SK-N-SH (cell line): ENCODE measurements at regions not wholly inside any gene's neighbourhood (a gene's known extent, or its start where the extent isn't known, plus 50 kb on each side); places are given as distances from the start of the nearest gene placed in this dataset.

Experiments
- CTCF ChIA-PET: fragments of 300-600, 350-600 bp; formaldehyde crosslinking; extraction: SDS; loops from one replicate; lab custom pipeline; 2021; lab: Yijun Ruan, JAX
- POLR2A ChIA-PET: fragments of 350-600 bp; sonication (Branson Sonifier 250); formaldehyde crosslinking; extraction: SDS; loops from one replicate; lab custom pipeline; 2020; ENCODE audit warnings: antibody characterized with exemption, inconsistent platforms; lab: Yijun Ruan, JAX
- DNase-seq: peaks from one replicate; pipeline ENCODE4 v3.0.0; 2012
- H2AFZ ChIP-seq: fragments of 200-600 bp; sonication (generic); 2 replicates; pipeline ENCODE4 v1.8.1; 2016; ENCODE audit warnings: antibody characterized with exemption, mild to moderate bottlenecking, low read depth
- H3F3A ChIP-seq: fragments of 200-600 bp; sonication (generic); replicated peaks from 2 replicates; pipeline ENCODE3; 2016; ENCODE audit warnings: antibody characterized with exemption, mild to moderate bottlenecking; ENCODE audit not compliant: insufficient read depth
- H3K27ac ChIP-seq, 2 experiments: fragments of 200-500 bp in 1 of 2; fragments of 200-600 bp in 1 of 2; sonication (Bioruptor generic) in 1 of 2; sonication (generic), shearing (Covaris generic) in 1 of 2; 2 replicates each; pipeline versions ENCODE4 v1.5.1 to v1.6.1; 2014 to 2016; ENCODE audit warnings: low read depth in 2 of 2, inconsistent platforms in 1 of 2, low read length in 1 of 2, mild to moderate bottlenecking in 1 of 2, mixed read lengths in 1 of 2
- H3K27me3 ChIP-seq: fragments of 200-600 bp; sonication (generic), shearing (Covaris generic); 2 replicates; pipeline ENCODE4 v1.6.1; 2016; ENCODE audit warnings: mixed run types; ENCODE audit not compliant: insufficient read depth
- H3K36me3 ChIP-seq, 2 experiments: fragments of 200-500 bp in 1 of 2; fragments of 200-600 bp in 1 of 2; sonication (Bioruptor generic) in 1 of 2; sonication (generic) in 1 of 2; replicated peaks in 1 of 2; 2 replicates each; pipeline versions ENCODE3 to v1.5.1; 2014 to 2016; ENCODE audit warnings: low read length in 1 of 2, mild to moderate bottlenecking in 1 of 2; ENCODE audit not compliant: insufficient read depth in 2 of 2, control insufficient read depth in 1 of 2
- H3K4me1 ChIP-seq, 2 experiments: fragments of 200-500 bp in 1 of 2; fragments of 200-600 bp in 1 of 2; sonication (Bioruptor generic) in 1 of 2; sonication (generic), shearing (Covaris generic) in 1 of 2; 2 replicates each; pipeline versions ENCODE4 v1.5.1 to v1.6.1; 2014 to 2016; ENCODE audit warnings: low read depth in 1 of 2, low read length in 1 of 2, mixed run types in 1 of 2; ENCODE audit not compliant: insufficient read depth in 2 of 2, control insufficient read depth in 1 of 2
- H3K4me2 ChIP-seq: fragments of 200-600 bp; sonication (generic), shearing (Covaris generic); 2 replicates; pipeline ENCODE4 v1.6.1; 2017; ENCODE audit warnings: mixed run types
- H3K4me3 ChIP-seq, 2 experiments: fragments of 200-500 bp in 1 of 2; fragments of 200-600 bp in 1 of 2; sonication (Bioruptor generic) in 1 of 2; sonication (generic), shearing (Covaris generic) in 1 of 2; 2 replicates each; pipeline versions ENCODE4 v1.5.1 to v1.8.1; 2014 to 2016; ENCODE audit warnings: low read depth in 2 of 2, inconsistent platforms in 1 of 2, low read length in 1 of 2, mild to moderate bottlenecking in 1 of 2, mixed read lengths in 1 of 2, moderate library complexity in 1 of 2
- H3K79me2 ChIP-seq: fragments of 200-600 bp; sonication (generic); 2 replicates; pipeline ENCODE4 v1.8.1; 2017; ENCODE audit warnings: mild to moderate bottlenecking; ENCODE audit not compliant: insufficient read depth
- H3K9ac ChIP-seq: fragments of 200-600 bp; sonication (generic); 2 replicates; pipeline ENCODE4 v1.6.1; 2017; ENCODE audit warnings: mixed run types
- H3K9me2 ChIP-seq: fragments of 200-600 bp; sonication (generic); 2 replicates; pipeline ENCODE4 v1.6.1; 2017; ENCODE audit warnings: mixed run types
- H3K9me3 ChIP-seq: fragments of 200-600 bp; sonication (generic); 2 replicates; pipeline ENCODE4 v1.6.1; 2017; ENCODE audit warnings: mixed run types, mild to moderate bottlenecking, moderate library complexity
- H4K20me1 ChIP-seq: fragments of 200-600 bp; sonication (generic); 2 replicates; pipeline ENCODE4 v1.6.1; 2017; ENCODE audit warnings: mild to moderate bottlenecking, mixed run types; ENCODE audit not compliant: insufficient read depth
- CHD2 ChIP-seq: fragments of 150-350 bp; IDR thresholded peaks from 2 replicates; pipeline ENCODE4 v1.6.1; 2018; ENCODE audit warnings: low read length; ENCODE audit not compliant: partially characterized antibody
- EP300 ChIP-seq, 2 experiments: IDR thresholded peaks; 2 replicates each; pipeline versions ENCODE4 v1.4.0 to v1.6.1; 2012; ENCODE audit warnings: borderline replicate concordance in 1 of 2, low read depth in 1 of 2, low read length in 1 of 2
- FOSL2 ChIP-seq: IDR thresholded peaks from 2 replicates; pipeline ENCODE4 v1.4.0; 2012; ENCODE audit warnings: low read depth, mild to moderate bottlenecking, moderate library complexity, borderline replicate concordance
- FOXM1 ChIP-seq: IDR thresholded peaks from 2 replicates; pipeline ENCODE4 v1.4.0; 2012; ENCODE audit warnings: low read depth, mild to moderate bottlenecking
- GATA2 ChIP-seq: sonication (generic); formaldehyde crosslinking; IDR thresholded peaks from 2 replicates; pipeline ENCODE4 v1.5.0; 2020; ENCODE audit warnings: mild to moderate bottlenecking, missing genetic modification reagents
- JUND ChIP-seq: IDR thresholded peaks from 2 replicates; pipeline ENCODE4 v1.4.0; 2012
- MEF2A ChIP-seq: IDR thresholded peaks from 2 replicates; pipeline ENCODE4 v1.4.0; 2012; ENCODE audit warnings: low read depth, borderline replicate concordance
- NFIC ChIP-seq: IDR thresholded peaks from 2 replicates; pipeline ENCODE4 v1.4.0; 2012; ENCODE audit warnings: borderline replicate concordance
- RAD21 ChIP-seq: IDR thresholded peaks from 2 replicates; pipeline ENCODE4 v1.6.1; 2012; ENCODE audit warnings: mild to moderate bottlenecking, low read length
- RXRA ChIP-seq: IDR thresholded peaks from 2 replicates; pipeline ENCODE4 v1.4.0; 2012; ENCODE audit warnings: low read depth, mild to moderate bottlenecking, borderline replicate concordance
- SIN3A ChIP-seq: IDR thresholded peaks from 2 replicates; pipeline ENCODE4 v1.6.1; 2012; ENCODE audit warnings: low read depth, mild to moderate bottlenecking, low read length, moderate library complexity, borderline replicate concordance
- SMC3 ChIP-seq: IDR thresholded peaks from 2 replicates; pipeline ENCODE4 v1.6.1; 2012; ENCODE audit warnings: low read depth, low read length, improper control_type of control experiment
- WGBS: methylation state at CpG from one replicate; pipeline ENCODE4 v1.1.6; 2017; ENCODE audit warnings: low lambda C conversion rate; 5-methylcytosine and 5-hydroxymethylcytosine counted together
- TF ChIP-seq, protein P1 (sequence below): IDR thresholded peaks from 2 replicates; pipeline ENCODE4 v1.4.0; 2012; ENCODE audit warnings: low read depth
- TF ChIP-seq, protein P2 (sequence below): IDR thresholded peaks from 2 replicates; pipeline ENCODE4 v1.6.1; 2012; ENCODE audit warnings: mild to moderate bottlenecking, low read depth, low read length, moderate library complexity
- TF ChIP-seq, protein P3 (sequence below): IDR thresholded peaks from 2 replicates; pipeline ENCODE4; 2012

GRCh38 chr6:122524056-122524455, 52.4 kb upstream of the SERINC1 start:
- H3K36me3 ChIP-seq = no peaks in the 10 kb centered on the region
- no peak overlapping the region for H3K9ac ChIP-seq
- H4K20me1 ChIP-seq = no peaks in the 10 kb centered on the region
- DNase-seq = no peak
- H2AFZ ChIP-seq = no peak overlapping the region
- H3K4me2 ChIP-seq = no peak overlapping the region
- no peak for TF ChIP-seq SIN3A
- TF ChIP-seq SMC3 = no peak
- TF ChIP-seq, protein P1, sequence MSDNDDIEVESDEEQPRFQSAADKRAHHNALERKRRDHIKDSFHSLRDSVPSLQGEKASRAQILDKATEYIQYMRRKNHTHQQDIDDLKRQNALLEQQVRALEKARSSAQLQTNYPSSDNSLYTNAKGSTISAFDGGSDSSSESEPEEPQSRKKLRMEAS = no peak
- TF ChIP-seq JUND = no peak
- no peak for TF ChIP-seq NFIC
- TF ChIP-seq, protein P2, sequence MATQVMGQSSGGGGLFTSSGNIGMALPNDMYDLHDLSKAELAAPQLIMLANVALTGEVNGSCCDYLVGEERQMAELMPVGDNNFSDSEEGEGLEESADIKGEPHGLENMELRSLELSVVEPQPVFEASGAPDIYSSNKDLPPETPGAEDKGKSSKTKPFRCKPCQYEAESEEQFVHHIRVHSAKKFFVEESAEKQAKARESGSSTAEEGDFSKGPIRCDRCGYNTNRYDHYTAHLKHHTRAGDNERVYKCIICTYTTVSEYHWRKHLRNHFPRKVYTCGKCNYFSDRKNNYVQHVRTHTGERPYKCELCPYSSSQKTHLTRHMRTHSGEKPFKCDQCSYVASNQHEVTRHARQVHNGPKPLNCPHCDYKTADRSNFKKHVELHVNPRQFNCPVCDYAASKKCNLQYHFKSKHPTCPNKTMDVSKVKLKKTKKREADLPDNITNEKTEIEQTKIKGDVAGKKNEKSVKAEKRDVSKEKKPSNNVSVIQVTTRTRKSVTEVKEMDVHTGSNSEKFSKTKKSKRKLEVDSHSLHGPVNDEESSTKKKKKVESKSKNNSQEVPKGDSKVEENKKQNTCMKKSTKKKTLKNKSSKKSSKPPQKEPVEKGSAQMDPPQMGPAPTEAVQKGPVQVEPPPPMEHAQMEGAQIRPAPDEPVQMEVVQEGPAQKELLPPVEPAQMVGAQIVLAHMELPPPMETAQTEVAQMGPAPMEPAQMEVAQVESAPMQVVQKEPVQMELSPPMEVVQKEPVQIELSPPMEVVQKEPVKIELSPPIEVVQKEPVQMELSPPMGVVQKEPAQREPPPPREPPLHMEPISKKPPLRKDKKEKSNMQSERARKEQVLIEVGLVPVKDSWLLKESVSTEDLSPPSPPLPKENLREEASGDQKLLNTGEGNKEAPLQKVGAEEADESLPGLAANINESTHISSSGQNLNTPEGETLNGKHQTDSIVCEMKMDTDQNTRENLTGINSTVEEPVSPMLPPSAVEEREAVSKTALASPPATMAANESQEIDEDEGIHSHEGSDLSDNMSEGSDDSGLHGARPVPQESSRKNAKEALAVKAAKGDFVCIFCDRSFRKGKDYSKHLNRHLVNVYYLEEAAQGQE = no peak
- TF ChIP-seq, protein P3, sequence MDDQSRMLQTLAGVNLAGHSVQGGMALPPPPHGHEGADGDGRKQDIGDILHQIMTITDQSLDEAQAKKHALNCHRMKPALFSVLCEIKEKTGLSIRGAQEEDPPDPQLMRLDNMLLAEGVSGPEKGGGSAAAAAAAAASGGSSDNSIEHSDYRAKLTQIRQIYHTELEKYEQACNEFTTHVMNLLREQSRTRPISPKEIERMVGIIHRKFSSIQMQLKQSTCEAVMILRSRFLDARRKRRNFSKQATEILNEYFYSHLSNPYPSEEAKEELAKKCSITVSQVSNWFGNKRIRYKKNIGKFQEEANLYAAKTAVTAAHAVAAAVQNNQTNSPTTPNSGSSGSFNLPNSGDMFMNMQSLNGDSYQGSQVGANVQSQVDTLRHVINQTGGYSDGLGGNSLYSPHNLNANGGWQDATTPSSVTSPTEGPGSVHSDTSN = no peak
- no peak for TF ChIP-seq RAD21
- TF ChIP-seq FOSL2 = no peak
- TF ChIP-seq MEF2A = no peak
- no peak for TF ChIP-seq CHD2
- TF ChIP-seq FOXM1 = no peak
- TF ChIP-seq RXRA = no peak
- no peak for TF ChIP-seq EP300 (IDR thresholded peaks at IDR 0.05; ENCODE audit: borderline replicate concordance in 1 of 2, low read depth in 1 of 2, low read length in 1 of 2)
- TF ChIP-seq GATA2 (CRISPR knock-in tag) = no peak
- no peaks in the 10 kb centered on the region for H3K9me3 ChIP-seq
- H3K4me1 ChIP-seq = no peaks in the 10 kb centered on the region
- 13% methylated on average over 2 of the region's 2 CpGs for WGBS
- H3K9me2 ChIP-seq = no peaks in the 10 kb centered on the region
- no peak overlapping the region for H3K27ac ChIP-seq
- H3K27me3 ChIP-seq = no peaks in the 10 kb centered on the region
- POLR2A ChIA-PET = no interaction called here
- no peaks in the 10 kb centered on the region for H3K79me2 ChIP-seq
- CTCF ChIA-PET = interaction anchor here (3.4 kb wide), 1 partner anchor 32 kb away, joined by 21 read pairs; no protein-coding TSS in a partner anchor
- no peaks in the 10 kb centered on the region for H3F3A ChIP-seq
- no peak overlapping the region for H3K4me3 ChIP-seq
